Suprapubic skin (tissue), 3 donors: ENCODE measurements at regions not wholly inside any gene's neighbourhood (a gene's known extent, or its start where the extent isn't known, plus 50 kb on each side); places are given as distances from the start of the nearest gene placed in this dataset.

Experiments used
- EP300 ChIP-seq: sonication (generic); formaldehyde crosslinking; IDR thresholded peaks from one replicate; pipeline ENCODE4 v1.6.1; 2017; ENCODE audit warnings: antibody characterized with exemption
- POLR2A ChIP-seq, 2 donors: fragments of 450-650 bp; IDR thresholded peaks; one replicate each; pipeline ENCODE4 v1.6.1; 2017; ENCODE audit warnings: antibody characterized with exemption in 2 of 2, mild to moderate bottlenecking in 2 of 2, moderate library complexity in 2 of 2
- TF ChIP-seq, protein P1 (sequence below), 2 donors: fragments of 200-600 bp in 1 of 2; fragments of 450-650 bp in 1 of 2; sonication (generic) in 1 of 2; IDR thresholded peaks; one replicate each; pipeline ENCODE4 v1.5.1; 2016 to 2019; ENCODE audit warnings: antibody characterized with exemption in 2 of 2, mild to moderate bottlenecking in 1 of 2, moderate library complexity in 1 of 2

GRCh38 chr3:130621824-130622223 is 104.8 kb downstream of the COL6A6 start:
- TF ChIP-seq, protein P1, sequence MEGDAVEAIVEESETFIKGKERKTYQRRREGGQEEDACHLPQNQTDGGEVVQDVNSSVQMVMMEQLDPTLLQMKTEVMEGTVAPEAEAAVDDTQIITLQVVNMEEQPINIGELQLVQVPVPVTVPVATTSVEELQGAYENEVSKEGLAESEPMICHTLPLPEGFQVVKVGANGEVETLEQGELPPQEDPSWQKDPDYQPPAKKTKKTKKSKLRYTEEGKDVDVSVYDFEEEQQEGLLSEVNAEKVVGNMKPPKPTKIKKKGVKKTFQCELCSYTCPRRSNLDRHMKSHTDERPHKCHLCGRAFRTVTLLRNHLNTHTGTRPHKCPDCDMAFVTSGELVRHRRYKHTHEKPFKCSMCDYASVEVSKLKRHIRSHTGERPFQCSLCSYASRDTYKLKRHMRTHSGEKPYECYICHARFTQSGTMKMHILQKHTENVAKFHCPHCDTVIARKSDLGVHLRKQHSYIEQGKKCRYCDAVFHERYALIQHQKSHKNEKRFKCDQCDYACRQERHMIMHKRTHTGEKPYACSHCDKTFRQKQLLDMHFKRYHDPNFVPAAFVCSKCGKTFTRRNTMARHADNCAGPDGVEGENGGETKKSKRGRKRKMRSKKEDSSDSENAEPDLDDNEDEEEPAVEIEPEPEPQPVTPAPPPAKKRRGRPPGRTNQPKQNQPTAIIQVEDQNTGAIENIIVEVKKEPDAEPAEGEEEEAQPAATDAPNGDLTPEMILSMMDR (IDR thresholded peaks at IDR 0.05), result no peak
- no peak for TF ChIP-seq EP300
- TF ChIP-seq POLR2A (IDR thresholded peaks at IDR 0.05), result no peak
